NCI-H1092 (cell line): ENCODE measurements at regions not wholly inside any gene's neighbourhood (a gene's known extent, or its start where the extent isn't known, plus 50 kb on each side); places are given as distances from the start of the nearest gene placed in this dataset.
A peak's percentile ranks its signal among the peaks of the same experiment; 100 is the strongest.
"Not testable (repeated sequence)": the region's sequence is repeated elsewhere in the genome, so short reads cannot be mapped to it uniquely, and the experiment has no call there.

Experiments used
- DNase-seq: peaks from one replicate; lab custom pipeline; 2025; lab: John Stamatoyannopoulos, UW

DNA sequence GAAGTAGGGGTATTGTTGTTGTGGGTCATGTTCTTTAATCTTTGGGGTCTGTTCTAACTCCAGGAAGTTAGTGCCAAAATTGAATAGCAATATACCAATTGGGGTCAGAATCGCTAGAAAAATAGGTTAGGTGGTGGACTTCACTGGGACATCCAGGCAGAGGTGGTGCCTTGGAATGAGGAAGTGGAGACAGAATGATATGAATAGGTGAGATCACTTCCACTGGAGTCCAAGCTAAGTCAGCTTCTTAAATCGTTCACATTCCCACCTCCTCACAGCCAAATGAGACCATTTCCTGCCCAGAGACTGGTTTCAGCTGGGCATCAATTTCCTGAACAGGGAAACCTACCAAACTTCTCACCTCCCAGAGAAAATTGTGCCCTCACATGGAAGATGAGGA, 137.8 kb upstream of the RAB4A start:
- DNase-seq = no peak

DNA sequence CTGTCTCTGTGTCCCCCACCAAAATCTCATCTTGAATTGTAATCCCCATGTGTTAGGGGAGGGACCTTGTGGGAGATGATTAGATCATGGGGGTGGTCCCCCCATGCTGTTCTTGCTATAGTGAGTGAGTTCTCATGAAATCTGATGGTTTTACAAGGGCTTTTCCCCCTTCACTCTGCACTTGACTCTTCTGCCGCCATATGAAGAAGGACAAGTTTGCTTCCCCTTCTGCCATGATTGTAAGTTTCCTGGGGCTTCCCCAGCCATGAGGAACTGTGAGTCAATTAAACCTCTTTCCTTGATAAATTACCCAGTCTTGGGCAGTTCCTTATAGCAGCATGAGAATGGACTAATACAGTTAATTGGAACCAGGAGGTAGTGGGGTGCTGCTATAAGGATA, 137.1 kb upstream of the RAB4A start:
- DNase-seq = no peak

DNA sequence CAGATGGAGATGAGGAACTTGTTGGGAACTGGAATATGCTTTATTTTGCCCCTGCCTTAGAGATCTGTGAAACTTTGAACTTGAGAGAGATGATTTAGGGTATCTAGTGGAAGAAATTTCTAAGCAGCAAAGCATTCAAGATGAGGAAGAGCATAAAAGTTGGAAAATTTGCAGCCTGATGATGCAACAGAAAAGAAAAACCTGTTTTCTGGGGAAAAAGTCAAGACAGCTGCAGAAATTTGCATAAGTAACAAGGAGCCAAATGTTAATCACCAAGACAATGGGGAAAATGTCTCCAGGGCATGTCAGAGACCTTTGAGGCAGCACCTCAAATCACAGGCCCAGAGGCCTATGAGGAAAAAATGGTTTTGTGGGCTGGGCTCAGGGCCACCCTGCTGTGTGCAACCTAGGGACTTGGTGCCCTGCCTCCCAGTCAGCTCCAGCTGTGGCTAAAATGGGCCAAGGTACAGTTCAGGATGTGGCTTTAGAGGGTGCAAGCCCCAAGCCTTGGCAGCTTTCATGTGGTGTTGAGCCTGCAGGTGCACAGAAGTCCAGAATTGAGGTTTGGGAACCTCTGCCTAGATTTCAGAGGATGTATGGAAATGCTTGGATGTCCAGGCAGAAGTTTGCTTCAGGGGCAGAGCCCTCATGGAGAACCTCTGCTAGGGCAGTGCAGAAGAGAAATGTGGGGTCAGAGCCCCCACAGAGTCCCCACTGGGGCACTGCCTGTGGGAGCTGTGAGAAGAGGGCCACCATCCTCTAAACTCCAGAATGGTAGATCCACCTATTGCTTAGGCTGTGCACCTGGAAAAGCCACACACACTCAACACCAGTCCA, 136.3 kb upstream of the RAB4A start:
- not testable (repeated sequence) for DNase-seq

DNA sequence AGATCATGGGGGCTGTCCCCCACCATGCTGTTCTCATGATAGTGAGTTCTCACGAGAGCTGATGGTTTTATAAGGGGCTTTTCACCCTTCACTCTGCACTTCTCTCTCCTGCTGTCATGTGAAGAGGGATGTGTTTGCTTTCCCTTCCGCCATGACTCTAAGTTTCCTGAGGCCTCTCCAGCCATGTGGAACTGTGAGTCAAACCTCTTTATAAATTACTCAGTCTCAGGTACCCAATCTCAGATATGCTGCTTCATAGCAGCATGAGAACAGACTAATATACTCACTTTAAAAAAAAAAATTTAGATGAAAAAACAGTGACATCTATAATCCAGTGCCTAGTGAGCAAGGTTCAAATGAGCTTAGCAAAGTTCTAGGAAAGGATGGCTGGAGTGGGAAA, 135.1 kb upstream of the RAB4A start:
- no peak for DNase-seq

DNA sequence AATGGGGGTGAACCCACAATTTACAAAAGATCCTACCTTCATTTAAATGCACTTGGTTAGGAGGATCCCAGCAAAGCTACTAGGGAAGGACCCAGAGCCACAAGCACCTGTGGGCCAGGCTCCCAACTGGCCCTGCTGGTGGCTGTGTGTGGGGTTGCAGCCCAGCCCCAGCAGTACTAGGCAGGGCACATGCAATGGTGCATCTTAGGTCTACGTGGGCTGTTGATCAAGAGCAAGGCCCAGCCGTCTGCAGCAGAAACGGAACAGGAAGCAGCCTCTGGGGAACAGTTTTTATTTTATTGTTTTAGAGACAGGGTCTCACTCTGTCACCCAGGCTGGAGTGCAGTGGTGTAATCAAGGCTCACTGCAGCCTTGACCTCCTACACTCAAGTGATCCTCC, 134.1 kb upstream of the RAB4A start:
- no peak for DNase-seq

DNA sequence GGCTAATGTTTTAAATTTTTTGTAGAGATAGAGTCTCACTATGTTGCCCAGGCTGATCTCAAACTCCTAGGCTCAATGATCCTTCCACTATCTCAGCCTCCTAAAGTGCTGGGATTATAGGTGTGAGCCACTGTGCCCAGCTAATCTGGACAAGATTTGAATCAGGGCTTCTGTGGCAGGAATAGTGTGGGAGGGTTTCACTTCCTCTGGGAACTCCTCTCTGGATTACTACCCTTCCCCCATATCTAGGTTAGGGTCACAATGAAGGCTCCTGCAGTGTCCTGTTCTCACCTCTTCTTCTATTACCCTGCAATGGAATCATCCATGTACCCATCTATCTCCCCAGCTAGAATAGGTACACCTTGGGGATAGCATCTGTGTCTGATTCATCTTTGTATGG, 133.6 kb upstream of the RAB4A start:
- no peak for DNase-seq

DNA sequence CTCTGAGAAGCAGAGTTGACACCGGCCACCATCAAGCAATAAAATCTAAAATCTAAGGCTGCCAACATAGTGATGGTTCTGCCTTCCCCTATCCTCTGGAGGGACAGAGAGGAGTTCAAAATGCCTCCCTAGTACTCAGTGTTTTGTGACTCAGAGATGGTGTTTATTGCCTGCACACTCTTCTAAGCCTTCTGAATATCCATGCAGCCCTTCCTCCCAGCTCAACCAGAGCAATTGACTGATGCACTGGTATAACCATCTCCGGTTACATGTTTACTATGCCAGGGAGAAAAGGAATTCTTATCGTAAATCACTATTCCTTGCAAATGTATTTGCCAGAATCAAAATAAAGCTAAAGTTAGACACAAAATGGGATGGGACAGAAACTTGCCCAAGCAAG, 132.9 kb upstream of the RAB4A start:
- no peak for DNase-seq

DNA sequence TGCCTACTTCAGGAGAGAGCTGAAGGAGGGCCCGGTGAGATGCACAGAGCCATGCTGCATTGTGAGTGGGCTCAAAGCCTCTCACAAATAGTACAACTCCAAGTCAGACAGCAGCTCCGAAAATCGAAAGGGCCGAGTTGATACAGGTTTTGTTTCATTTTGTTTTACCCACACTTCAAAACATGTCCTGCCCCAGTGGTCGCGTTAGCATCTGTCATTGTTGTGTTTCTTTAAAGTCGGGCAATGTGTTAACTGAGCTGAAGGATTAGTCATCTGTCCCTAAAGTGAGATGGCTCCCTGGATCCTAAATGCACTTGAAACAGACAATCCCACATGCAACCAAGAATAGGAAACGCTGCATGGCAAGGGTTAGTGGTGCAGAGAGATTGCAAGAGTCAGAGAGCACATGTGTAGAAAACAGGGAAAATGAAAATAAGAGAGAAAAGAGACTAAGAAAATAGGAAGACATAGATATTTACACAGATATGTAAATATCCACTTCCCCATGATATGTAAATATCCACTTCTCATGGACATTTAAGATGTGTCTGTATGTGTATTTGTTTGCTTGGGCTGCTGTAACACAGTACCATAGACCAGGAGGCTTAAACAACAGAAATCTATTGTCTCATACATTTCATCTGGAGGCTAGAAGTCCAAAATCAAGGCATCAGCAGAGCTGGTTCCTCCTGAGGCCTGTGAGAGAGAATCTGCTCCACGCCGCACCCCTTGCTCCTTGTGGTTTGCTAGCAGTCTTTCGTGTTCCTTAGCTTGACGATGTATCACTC, 131.4 kb upstream of the RAB4A start:
- DNase-seq = no peak

DNA sequence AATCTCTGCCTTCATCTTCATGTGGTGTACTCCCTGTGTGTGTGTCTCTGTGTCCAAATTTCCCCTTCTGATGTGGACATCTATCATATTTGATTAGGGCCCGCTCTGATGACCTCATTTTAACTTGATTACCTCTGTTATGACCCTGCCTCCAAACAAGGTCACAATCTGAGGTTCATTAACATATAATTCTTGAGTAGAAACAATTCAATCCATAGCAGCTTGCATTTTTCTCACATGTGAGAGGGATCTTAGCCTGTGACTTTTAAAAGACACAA, 130.9 kb upstream of the RAB4A start:
- no peak for DNase-seq

DNA sequence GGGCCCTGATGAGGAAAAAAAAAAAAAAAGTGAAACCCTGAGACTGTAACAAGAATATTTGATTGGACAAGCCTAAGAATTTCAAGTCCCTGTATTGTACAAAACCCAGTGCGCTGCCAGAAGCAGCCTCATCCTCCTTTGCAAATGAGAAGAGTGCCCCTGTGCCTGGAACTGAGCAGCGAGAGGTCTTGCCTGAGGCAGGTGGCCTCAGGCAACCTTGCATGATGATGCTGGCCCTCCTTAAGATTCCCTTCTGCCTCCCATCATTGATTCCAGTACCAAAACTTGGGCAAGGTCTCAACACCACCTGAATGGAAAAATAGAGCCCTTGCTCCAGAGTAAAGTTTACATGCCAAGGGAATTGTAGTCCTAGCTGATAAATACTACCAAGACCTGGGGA, 129.6 kb upstream of the RAB4A start:
- DNase-seq = no peak

DNA sequence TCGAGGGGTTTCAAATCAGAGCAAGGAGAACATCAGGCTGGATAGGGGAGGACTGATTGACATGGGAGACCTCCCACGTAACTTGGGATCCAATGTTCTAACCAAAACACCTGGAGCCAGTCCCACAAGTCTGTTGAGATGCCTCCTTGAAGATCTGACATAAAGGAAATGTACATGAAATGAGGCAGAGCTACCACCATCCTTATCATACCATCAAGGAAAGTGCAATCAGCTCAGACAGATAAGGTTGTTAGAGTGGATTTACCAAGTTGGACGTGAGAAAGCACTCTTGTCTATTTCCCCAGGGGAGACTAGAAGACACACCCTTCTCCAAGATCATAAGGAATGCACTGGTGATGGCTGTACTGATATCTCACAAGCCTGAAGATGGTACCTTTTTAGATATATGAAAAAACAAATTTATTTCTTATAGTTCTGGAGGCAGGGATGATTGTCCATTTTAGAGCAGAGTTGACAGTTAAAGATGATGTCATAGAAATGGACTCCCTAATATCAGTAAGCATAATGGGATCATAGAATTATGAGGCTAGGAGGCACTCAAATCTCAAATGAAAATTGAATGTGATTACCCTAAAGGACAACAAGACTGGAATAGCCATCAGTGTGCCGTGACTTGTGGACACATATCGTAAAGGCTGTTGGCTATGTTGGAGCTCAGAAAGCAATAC, 129.1 kb upstream of the RAB4A start:
- no peak for DNase-seq

DNA sequence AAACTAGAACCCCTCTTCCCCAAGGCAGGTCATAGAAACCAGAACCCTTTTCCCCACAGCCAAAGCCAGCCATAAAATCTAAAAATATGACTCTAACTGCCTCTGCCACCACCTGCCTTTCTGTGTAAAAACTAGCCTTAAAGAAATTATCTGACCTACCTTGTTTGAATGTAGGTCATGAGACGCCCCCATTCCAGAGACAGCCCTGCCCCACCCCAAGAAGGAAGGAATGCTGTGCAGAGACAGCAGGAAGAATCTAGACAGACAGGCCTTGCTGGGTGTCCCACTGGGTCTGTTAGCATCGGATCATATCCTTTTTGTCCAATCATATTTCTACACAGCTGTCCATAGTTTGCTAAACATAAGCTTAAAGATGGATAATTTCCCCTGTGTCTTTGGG, 128.4 kb upstream of the RAB4A start:
- DNase-seq = no peak

DNA sequence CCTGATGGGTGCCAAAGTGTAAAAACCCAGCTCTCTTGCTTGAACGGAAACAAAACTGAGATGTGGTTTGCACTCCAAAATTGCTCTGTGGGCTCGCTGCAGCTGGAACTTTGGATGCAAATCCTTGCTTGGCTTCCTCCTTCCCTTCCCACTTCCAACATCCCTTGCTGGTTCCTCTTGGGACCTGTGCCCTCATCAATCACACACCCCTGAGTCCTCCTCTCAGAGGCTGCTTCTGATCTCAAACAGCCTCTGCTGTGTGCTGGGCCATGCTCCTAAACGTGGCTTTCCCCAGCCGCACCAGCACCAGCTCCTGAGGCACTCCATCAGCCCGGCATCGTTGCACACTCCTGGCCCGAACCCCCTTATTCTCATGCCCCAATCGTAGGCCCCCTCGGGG, 124.3 kb upstream of the RAB4A start:
- no peak for DNase-seq

DNA sequence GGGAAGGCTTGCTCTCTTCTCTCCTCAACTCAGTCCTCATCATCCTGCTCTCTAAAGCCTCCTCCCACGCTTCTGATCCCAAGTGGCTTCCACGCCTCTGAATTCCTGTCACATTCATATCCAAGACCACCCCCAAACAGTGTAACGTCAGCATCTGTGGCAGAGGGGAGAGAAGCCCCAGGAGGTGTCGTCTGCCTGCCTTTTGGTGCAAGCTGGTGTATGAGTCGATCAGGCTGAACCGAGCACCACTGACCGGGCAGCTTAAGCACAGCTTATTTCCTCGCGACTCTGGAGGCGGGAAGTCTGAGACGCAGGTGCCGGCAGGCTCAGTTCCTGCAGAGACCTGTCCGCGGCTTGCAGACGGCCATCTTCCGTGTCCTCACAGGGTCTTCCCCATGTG, 123.8 kb upstream of the RAB4A start:
- DNase-seq = no peak

DNA sequence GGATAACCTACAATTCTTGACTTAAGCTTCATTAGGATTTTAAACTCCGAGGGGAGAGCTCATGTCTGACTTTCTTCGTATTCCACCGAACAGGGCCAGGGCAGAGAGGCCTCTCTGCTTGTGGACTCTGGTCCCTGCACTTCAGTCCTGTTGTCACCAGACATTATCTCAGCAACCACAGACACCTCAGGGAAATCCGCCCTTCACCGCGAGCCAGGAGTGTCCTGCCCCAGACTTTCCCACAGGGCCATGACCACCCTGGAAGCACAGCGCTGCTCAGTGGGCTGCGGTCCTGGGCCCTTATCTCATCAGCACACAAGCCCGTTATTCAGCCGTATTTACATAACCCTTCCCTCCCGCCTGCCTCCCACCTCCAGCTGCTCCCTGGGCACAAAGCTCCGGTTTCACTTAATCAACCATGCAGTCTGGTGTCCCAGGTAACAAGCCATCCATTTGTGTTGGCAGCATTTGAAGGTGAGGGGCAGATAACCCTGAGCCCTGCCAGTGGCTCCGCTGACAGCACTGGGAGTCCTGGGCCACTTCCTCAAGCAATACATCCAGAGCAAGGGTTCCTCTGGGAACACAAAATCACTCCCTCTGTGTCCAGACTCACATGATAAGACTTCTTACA, 122.8 kb upstream of the RAB4A start:
- peak; percentile 90 for DNase-seq

DNA sequence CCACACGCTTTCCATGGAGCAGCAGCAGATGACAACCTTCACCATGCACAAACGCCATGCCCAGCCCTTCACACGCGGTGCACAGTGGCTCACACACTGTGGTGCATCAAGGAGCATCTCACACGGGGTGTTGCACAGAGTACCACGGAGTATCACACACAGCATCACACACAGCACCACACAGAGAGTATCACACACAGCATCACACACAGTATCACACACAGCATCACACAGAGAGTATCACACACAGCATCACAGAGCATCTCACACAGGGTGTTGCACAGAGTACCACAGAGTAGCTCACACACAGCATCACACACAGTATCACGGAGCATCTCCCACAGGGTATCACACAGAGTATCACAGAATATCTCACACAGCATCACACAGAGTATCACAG, 122.2 kb upstream of the RAB4A start:
- DNase-seq = no peak

DNA sequence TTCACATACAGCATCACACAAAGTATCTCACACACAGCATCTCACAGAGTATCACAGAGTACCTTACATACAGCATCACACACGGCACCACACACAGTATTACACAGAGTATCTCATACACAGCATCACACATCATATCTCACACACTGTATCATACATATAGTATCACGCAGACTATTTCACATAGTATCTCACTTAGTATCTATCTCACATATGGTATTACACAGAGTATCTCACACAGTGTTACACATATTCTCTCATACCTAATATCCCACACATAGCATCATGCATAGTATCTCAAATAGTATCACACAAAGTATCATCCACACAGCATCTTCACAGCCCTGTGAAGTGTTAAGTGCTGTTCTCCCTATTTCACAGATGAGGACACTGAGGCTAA, 121.5 kb upstream of the RAB4A start:
- DNase-seq = no peak

DNA sequence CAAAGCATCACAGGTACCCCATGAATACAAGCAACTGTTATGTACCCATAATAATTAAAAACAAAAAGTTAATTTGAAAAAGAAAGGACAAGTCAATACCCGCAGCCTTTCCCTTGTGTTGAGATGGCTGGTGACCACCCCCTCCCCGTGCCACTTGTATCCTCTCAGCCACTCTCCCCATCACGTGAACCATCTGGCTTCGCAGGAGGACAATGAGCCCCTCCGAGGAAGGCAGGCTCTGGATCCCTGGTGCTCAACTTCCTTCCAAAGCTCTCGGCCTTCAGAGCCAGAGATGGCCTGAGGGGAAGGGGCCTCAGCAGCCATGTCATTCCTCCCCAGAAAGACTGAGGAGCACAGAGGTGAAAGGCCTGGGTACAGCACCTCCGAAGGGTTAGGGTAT, 120.4 kb upstream of the RAB4A start:
- no peak for DNase-seq

DNA sequence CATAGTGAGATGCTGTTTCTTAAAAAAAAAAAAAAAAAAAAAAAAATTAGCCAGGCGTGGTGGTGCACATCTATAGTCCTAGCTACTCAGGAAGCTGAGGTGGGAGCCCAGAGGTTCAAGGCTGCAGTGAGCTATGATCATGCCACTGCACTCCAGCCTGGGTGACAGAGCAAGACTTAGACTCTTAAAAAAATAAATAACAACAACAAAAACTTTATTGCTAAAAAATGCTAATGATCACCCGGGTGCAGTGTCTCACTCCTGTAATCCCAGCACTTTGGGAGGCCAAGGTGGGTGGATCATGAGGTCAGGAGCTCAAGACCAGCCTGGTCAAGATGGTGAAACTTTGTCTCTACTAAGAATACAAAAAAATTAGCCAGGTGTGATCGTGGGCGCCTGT, 119.5 kb upstream of the RAB4A start:
- DNase-seq = not testable (repeated sequence)

DNA sequence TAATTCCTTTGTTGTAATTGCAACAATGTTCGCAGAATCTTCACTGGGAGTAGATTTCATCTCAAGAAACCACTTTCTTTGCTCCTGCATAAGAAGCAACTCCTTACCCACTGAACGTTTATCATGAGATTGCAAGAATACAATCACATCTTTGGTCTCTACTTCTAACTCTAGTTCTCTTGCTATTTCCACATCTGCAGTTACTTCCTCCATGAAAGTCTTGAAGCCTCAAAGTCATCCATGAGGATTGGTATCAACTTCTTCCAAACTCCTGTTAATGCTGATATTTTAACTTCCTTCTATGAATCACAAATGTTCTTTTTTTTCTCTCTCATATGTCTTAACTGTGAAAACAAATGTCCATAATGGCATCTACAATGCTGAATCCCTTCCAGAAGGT, 118.6 kb upstream of the RAB4A start:
- DNase-seq = no peak

DNA sequence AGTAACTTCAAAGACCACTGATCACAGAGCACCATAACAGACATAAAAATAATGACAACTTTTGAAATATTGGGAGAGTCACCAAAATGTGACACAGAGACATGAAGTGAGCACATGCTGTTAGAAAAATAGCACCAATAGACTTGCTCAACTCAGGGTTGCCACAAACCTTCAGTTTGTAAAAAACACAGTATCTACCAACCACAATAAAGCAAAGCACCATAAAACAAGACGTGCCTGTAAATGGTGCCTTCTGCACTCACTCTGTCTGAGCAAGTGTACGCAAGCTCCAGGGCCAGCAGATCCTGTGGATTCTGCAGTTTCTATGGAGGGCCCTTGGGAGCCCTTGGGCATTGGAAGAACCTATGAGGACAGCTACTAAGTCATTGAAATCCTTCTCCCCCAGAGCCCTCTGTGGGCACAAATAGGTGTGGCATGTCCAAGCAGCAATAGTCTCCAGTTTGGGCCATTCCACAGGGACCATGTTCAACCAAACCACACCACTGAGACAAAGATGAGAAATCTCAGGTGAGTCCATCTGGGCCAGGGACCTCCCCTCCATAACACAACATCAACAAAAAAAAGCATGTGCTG, 116.9 kb upstream of the RAB4A start:
- DNase-seq = no peak

DNA sequence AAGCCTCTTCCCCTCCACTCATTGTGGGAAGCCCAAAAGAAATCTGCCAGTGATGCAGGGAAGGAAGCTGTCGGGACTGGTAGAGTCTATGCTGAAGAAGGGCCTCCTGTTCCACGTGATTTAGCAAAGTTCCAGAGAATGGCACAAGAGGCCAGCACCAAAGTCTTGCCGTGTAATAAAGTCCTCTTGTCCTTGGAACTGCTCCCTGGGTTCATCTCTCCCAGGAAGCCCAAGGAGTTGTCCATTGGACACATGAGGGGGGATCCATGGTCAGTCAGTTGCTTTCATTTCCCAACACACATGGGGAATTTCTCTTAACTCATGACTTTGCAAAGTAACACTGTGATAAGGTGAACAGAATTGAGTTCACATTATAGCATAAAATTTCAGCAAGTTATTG, 116.1 kb upstream of the RAB4A start:
- DNase-seq = no peak
